NCI-H1694 (cell line): ENCODE measurements at regions not wholly inside any gene's neighbourhood (a gene's known extent, or its start where the extent isn't known, plus 50 kb on each side); places are given as distances from the start of the nearest gene placed in this dataset.

Source experiments
- DNase-seq: peaks from one replicate; lab custom pipeline; 2025; lab: John Stamatoyannopoulos, UW

GRCh38 chr12:115464111-115464581 is 780.2 kb upstream of the TBX3 start:
- no peak for DNase-seq

GRCh38 chr12:115461401-115461800 is 777.4 kb upstream of the TBX3 start:
- DNase-seq, result no peak

- DNase-seq, result no peak
Observed at GRCh38 chr12:115457798-115458197, 773.8 kb upstream of the TBX3 start.

- DNase-seq, result no peak
Observed at GRCh38 chr12:115456946-115457689, 773.1 kb upstream of the TBX3 start.

GRCh38 chr12:115455268-115455681 is 771.3 kb upstream of the TBX3 start:
- no peak for DNase-seq

- DNase-seq, result no peak
Observed at GRCh38 chr12:115452751-115453281, 768.8 kb upstream of the TBX3 start.

GRCh38 chr12:115451780-115452736 is 768.1 kb upstream of the TBX3 start:
- DNase-seq, result no peak

GRCh38 chr12:115451151-115451779 is 767.3 kb upstream of the TBX3 start:
- DNase-seq, result no peak

GRCh38 chr12:115450710-115451109 is 766.7 kb upstream of the TBX3 start:
- no peak for DNase-seq

GRCh38 chr12:115450017-115450416 is 766.0 kb upstream of the TBX3 start:
- no peak for DNase-seq

- DNase-seq, result no peak
Observed at GRCh38 chr12:115449526-115449925, 765.6 kb upstream of the TBX3 start.

- DNase-seq, result no peak
Observed at GRCh38 chr12:115444346-115444745, 760.4 kb upstream of the TBX3 start.

GRCh38 chr12:115443351-115443938 is 759.5 kb upstream of the TBX3 start:
- no peak for DNase-seq

GRCh38 chr12:115440438-115440837 is 756.5 kb upstream of the TBX3 start:
- DNase-seq, result no peak

- DNase-seq, result no peak
Observed at GRCh38 chr12:115439008-115439601, 755.1 kb upstream of the TBX3 start.

- DNase-seq, result no peak
Observed at GRCh38 chr12:115438314-115438713, 754.3 kb upstream of the TBX3 start.

GRCh38 chr12:115437061-115437567 is 753.1 kb upstream of the TBX3 start:
- DNase-seq, result no peak

GRCh38 chr12:115433014-115433634 is 749.1 kb upstream of the TBX3 start:
- DNase-seq, result no peak

GRCh38 chr12:115430636-115431035 is 746.7 kb upstream of the TBX3 start:
- no peak for DNase-seq

- DNase-seq, result no peak
Observed at GRCh38 chr12:115426732-115427131, 742.8 kb upstream of the TBX3 start.

GRCh38 chr12:115424003-115424402 is 740.0 kb upstream of the TBX3 start:
- DNase-seq, result no peak
